Loucy (cell line): ENCODE measurements at regions not wholly inside any gene's neighbourhood (a gene's known extent, or its start where the extent isn't known, plus 50 kb on each side); places are given as distances from the start of the nearest gene placed in this dataset.

ENCODE experiments used
- EZH2phosphoT487 ChIP-seq: fragments of 200-600 bp; IDR thresholded peaks from 2 replicates; pipeline ENCODE4 v1.6.1; 2018; ENCODE audit warnings: antibody characterized with exemption, mild to moderate bottlenecking, moderate library complexity, borderline replicate concordance
- TF ChIP-seq, protein P1 (sequence below): fragments of 200-600 bp; sonication (generic); conservative IDR thresholded peaks from 2 replicates; pipeline ENCODE4 v1.5.1; 2014; ENCODE audit warnings: mild to moderate bottlenecking, antibody characterized with exemption, low read length

DNA sequence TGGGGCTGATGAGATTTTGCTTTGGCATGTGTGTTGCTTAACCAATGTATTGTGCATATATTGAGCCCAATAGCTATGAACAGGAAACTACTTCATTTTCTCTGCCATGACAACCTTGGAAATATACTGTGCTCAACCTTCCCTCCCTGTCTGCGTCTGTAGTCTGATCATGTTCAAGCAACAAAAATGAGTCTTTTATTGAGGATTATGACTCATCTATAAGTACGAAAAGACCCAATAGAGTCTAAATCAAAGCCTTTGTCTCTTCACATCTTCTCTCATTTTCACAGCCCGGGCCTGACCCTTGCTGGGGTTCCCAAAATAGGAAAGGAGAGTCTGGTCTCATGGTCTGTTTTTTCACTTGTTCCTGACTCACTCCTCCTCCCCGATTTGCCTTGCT is 158.2 kb downstream of the CAND1 start:
- TF ChIP-seq, protein P1, sequence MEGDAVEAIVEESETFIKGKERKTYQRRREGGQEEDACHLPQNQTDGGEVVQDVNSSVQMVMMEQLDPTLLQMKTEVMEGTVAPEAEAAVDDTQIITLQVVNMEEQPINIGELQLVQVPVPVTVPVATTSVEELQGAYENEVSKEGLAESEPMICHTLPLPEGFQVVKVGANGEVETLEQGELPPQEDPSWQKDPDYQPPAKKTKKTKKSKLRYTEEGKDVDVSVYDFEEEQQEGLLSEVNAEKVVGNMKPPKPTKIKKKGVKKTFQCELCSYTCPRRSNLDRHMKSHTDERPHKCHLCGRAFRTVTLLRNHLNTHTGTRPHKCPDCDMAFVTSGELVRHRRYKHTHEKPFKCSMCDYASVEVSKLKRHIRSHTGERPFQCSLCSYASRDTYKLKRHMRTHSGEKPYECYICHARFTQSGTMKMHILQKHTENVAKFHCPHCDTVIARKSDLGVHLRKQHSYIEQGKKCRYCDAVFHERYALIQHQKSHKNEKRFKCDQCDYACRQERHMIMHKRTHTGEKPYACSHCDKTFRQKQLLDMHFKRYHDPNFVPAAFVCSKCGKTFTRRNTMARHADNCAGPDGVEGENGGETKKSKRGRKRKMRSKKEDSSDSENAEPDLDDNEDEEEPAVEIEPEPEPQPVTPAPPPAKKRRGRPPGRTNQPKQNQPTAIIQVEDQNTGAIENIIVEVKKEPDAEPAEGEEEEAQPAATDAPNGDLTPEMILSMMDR = no peak
- no peak for TF ChIP-seq EZH2phosphoT487
